Mammary epithelial cell (primary cell): ENCODE measurements at regions not wholly inside any gene's neighbourhood (a gene's known extent, or its start where the extent isn't known, plus 50 kb on each side); places are given as distances from the start of the nearest gene placed in this dataset.

Experiments
- EZH2 ChIP-seq: IDR thresholded peaks from 2 replicates; pipeline ENCODE4 v1.6.1; 2012; ENCODE audit warnings: low read length, inconsistent platforms, borderline replicate concordance
- TF ChIP-seq, protein P1 (sequence below), 2 donors: IDR thresholded peaks in 1 of 2; conservative IDR thresholded peaks in 1 of 2; 2 replicates each; pipeline ENCODE4 v1.5.1; 2011 to 2012; ENCODE audit warnings: inconsistent platforms in 2 of 2, low read length in 2 of 2, mild to moderate bottlenecking in 2 of 2, control low read depth in 1 of 2, low read depth in 1 of 2; ENCODE audit not compliant: insufficient read depth in 1 of 2; ENCODE audit errors: extremely low read depth in 1 of 2

DNA sequence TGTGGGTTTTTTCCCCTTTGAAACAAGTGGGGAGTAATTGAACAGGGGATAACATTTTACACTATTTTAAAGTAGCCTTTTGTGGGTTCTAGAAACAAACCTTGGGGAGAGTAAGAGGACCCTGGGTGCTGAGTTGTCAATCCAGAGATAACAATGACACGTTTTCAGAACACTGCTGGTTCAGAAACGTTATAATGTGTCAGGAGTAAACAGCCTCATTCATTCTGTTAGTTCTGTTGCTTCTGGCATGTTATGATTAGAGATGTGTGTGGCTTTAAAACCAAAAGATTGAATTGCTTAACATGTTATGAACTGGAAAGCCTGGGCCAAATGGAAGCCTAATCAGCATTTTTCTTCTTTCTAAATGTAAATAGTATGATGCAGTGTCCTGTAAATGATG is 680.5 kb upstream of the NOVA1 start:
- TF ChIP-seq, protein P1, sequence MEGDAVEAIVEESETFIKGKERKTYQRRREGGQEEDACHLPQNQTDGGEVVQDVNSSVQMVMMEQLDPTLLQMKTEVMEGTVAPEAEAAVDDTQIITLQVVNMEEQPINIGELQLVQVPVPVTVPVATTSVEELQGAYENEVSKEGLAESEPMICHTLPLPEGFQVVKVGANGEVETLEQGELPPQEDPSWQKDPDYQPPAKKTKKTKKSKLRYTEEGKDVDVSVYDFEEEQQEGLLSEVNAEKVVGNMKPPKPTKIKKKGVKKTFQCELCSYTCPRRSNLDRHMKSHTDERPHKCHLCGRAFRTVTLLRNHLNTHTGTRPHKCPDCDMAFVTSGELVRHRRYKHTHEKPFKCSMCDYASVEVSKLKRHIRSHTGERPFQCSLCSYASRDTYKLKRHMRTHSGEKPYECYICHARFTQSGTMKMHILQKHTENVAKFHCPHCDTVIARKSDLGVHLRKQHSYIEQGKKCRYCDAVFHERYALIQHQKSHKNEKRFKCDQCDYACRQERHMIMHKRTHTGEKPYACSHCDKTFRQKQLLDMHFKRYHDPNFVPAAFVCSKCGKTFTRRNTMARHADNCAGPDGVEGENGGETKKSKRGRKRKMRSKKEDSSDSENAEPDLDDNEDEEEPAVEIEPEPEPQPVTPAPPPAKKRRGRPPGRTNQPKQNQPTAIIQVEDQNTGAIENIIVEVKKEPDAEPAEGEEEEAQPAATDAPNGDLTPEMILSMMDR (conservative IDR thresholded peaks at IDR 0.05 in 1 of 2, IDR thresholded peaks at IDR 0.05 in 1 of 2; ENCODE audit: extremely low read depth in 1 of 2, insufficient read depth in 1 of 2, low read depth in 1 of 2, low read length in 2 of 2) = no peak
- no peak for TF ChIP-seq EZH2
